GM19238 (cell line): ENCODE measurements at regions not wholly inside any gene's neighbourhood (a gene's known extent, or its start where the extent isn't known, plus 50 kb on each side); places are given as distances from the start of the nearest gene placed in this dataset.
"Not testable (repeated sequence)": the region's sequence is repeated elsewhere in the genome, so short reads cannot be mapped to it uniquely, and the experiment has no call there.

Experiments
- DNase-seq: peaks from one replicate; pipeline ENCODE4 v3.0.0; 2011; ENCODE audit warnings: low spot score; ENCODE audit not compliant: insufficient read length

GRCh38 chrX:122184791-122185190 is 999.3 kb upstream of the GRIA3 start:
- DNase-seq, result no peak

DNA sequence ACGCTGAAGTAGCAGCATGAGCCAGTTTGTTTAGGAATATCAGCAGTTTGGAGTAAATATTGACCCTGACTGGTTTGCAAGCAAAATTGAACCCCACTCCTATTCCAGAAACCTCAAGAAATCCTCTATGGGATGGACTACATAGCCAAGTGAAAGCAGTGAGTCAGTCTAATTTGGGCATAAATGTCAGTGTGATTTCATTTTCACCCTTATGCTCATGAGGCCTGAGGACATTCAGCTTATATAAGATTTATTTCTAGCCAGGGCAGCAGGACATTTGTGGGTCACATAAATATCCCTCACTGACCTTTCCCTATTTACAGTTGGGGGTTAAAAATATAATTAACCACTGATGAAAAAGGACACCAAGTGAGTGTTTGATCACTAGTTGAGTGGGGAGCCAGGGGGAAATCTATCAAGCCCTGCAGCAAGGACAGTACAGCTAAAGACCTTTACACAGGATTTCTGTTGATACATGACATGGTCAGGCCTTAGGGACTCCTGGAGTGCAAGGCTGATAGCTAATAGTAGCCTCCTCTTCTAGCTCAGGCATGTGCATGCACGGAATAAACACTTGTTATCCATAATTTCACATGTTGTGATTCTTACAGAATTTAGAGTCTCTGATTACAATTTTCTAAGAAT is 996.9 kb upstream of the GRIA3 start:
- DNase-seq, result no peak

- no peak for DNase-seq
Observed at GRCh38 chrX:122188751-122189150, 995.3 kb upstream of the GRIA3 start.

GRCh38 chrX:122196343-122196742 is 987.7 kb upstream of the GRIA3 start:
- no peak for DNase-seq

DNA sequence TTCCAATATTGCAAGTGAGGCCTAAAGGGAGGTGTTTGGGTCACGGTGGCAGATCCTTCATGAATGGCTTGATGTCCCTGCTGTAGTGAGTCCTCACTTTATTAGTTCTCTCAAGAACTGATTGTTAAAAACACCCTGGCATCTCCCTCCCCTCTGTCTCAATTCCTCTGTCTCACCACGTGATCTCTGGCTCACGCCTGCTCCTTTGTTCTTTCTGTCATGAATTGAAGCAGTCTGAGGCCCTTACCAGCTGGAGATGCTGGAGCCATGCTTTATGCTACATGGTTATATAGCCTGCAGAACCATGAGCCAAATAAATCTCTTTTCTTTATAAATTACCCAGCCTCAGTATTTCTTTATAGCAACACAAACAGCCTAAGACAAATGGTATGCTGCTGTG is 980.7 kb upstream of the GRIA3 start:
- DNase-seq, result no peak

- no peak for DNase-seq
Observed at GRCh38 chrX:122218666-122219065, 965.4 kb upstream of the GRIA3 start.

DNA sequence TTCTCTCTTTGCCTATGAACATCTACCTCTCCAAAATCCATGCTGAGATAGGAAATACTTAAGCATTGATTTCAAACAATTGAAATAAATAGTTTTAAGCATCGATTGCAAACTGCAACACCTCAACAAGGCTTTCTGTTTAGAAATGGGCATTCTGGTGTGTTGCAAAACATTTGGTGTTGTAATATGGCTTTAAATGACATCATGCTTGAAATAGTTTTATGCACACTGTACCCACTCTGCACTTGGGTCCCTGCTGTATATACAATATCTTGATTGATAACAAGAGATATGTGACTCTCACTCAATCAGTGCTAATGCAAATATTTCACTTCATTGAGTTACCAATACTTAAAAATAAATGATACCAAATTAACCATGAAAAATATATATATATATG is 964.9 kb upstream of the GRIA3 start:
- DNase-seq, result no peak

DNA sequence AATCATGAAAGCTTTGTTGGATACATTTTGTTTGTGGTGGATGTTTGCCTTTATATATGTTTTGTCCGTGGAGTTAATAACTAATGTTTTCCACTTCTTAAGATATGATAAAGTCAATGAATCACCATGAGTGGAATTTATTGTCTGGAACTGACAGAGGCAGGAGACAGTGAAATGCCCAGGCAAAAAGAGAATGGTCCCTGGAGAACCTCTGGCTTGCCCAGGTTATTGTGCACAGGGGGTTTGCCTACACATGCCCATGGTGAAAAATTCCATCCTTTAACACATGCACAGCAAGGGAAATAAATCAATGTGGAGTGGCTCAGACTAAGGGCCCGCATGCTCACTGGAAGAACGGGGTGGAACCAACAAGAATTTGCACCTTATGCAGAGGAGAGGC is 964.3 kb upstream of the GRIA3 start:
- DNase-seq, result no peak

- DNase-seq, result no peak
Observed at GRCh38 chrX:122220644-122221373, 963.3 kb upstream of the GRIA3 start.

DNA sequence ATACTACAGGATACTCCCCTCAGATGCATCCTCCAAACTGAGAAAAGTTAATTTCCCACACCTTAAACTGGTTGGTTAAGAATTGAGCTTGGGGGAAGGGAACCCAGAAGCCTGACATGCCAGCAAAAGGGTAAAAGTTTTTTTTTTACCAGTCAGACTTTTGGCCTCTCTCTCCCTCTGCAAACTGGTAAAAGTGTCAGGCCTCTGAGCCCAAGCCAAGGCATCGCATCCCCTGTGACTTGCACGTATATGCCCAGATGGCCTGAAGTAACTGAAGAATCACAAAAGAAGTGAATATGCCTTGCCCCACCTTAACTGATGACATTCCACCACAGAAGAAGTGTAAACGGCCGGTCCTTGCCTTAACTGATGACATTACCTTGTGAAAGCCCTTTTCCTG is 962.3 kb upstream of the GRIA3 start:
- DNase-seq, result not testable (repeated sequence)

- not testable (repeated sequence) for DNase-seq
Observed at GRCh38 chrX:122224137-122224536, 959.9 kb upstream of the GRIA3 start.

DNA sequence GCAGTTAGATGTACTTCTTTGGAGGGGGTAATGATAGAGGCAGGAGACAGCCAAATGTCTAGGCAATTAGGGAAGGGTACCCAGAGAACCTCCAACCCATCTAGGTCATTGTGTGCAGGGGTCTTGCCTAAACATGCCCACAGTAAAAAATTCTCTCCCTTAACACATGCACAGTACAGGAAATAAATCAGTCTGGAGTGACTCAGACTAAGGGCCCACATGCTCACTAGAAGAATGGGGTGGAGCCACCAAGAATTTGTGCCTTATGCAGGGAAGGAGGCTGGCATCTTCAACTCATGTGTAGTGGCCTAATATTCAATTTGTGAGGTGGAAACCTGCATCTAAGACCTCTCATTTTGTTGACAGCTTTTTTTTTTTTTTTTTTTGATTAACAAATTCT is 945.3 kb upstream of the GRIA3 start:
- no peak for DNase-seq

DNA sequence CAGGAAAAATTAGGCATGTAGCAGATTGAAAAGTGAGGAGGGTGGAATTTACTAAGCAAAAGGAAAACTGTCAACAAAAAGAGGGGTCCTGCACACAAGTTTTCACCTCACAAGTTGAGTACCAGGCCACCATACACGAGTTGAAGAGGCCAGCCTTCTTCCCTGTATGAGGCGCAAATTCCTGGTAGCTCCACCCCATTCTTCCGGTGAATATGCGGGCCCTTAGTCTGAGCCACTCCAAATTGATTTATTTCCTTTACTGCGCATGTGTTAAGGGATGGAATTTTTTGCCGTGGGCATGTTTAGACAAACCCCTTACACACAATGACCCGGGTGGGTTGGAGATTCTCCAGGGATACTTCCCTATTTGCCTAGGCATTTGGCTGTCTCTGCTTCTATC is 942.1 kb upstream of the GRIA3 start:
- no peak for DNase-seq

- no peak for DNase-seq
Observed at GRCh38 chrX:122244080-122244479, 940.0 kb upstream of the GRIA3 start.

GRCh38 chrX:122245175-122245574 is 938.9 kb upstream of the GRIA3 start:
- no peak for DNase-seq

DNA sequence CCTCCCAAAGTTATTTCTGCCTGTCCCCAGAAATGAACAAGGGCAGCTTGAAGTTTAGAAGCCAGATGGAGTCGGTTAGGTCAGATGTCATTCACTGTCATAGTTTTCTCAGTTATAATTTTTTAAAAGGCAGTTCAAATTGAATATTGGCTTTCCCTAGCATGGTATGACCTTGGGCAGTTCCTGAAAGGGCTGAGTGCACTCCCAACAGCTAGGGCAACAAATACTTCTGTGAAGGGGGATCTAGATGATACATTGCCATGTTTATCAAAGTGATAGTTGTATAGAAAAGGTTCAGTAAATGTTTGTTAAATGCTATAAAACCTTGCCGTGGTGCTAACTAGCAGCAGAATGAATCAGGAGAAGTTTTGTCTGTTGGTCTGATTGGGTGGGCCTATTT is 938.1 kb upstream of the GRIA3 start:
- no peak for DNase-seq

DNA sequence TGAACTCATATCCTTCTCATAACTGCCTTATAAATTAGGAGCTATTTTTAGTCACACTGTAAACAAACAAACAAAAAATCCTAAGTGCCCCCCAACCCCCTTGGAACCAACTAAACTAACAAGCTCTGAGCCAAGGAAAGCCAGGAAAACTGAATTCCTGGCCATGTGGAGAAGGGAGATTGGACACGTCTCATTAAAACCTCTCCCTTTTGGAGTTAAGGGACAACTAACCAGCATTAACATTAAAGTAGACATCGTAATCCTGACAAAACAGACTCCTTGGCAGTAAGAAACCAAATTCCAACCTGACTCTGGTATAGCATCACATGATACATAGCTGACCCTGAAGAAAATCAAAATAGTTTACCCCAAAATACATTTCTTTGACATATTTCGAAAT is 937.1 kb upstream of the GRIA3 start:
- no peak for DNase-seq

- no peak for DNase-seq
Observed at GRCh38 chrX:122248681-122249080, 935.4 kb upstream of the GRIA3 start.

DNA sequence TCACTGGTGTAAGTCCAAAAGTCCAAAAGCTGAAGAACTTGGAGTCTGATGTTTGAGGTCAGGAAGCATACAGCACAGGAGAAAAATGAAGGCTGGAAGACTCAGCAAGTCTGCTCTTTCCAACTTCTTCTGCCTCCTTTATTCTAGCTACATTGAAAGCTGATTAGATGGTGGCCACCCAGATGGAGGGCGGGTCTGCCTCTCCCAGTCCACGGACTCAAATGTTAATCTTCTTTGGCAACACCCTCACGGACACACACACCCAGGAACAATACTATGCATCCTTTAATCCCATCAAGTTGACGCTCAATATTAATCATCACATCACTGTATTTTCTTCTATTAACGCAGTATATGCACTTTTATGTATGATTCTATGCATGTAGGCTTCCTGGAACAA is 931.6 kb upstream of the GRIA3 start:
- DNase-seq, result no peak

DNA sequence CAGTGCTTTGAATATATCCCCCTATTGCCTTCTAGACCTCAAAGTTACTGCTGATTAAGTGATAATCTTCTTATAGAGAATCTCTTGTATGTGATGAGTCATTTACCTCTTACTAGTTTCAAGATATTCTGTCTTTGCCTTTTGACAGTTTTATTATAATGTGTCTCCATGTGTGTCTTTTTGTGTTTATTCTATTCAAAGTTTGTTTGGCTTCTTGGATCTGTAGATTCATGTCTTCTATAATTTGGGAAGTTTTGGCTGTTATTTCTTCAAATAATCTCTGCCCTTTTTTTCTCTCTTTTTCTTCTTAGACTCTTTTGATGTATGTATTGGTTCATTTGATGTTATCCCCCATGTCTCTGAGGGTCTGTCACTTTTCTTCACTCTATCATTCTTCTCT is 915.7 kb upstream of the GRIA3 start:
- no peak for DNase-seq

DNA sequence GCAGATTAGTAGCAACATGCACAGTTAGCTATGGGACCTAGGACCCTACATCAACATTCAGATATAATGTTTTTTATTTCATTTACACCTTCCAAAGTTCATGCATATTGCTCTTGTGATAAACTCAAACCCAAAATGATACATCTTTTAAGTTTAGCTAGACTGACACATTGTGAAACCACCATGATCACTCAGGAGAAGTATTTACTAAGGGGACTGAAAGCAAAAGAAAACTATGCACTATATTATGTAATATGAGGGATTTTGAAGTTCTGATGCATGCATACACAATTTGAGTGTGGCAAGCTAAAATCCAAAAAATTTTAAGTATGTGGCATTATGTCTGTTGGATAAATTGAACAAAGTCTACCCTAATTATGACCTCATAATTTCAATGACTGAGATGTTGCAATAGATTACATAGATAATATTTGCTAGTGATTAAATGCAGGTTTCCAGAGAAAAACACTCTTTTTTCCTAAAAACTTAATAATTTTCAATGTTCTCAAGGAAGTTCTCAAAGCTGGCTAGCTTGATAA is 914.8 kb upstream of the GRIA3 start:
- DNase-seq, result no peak

DNA sequence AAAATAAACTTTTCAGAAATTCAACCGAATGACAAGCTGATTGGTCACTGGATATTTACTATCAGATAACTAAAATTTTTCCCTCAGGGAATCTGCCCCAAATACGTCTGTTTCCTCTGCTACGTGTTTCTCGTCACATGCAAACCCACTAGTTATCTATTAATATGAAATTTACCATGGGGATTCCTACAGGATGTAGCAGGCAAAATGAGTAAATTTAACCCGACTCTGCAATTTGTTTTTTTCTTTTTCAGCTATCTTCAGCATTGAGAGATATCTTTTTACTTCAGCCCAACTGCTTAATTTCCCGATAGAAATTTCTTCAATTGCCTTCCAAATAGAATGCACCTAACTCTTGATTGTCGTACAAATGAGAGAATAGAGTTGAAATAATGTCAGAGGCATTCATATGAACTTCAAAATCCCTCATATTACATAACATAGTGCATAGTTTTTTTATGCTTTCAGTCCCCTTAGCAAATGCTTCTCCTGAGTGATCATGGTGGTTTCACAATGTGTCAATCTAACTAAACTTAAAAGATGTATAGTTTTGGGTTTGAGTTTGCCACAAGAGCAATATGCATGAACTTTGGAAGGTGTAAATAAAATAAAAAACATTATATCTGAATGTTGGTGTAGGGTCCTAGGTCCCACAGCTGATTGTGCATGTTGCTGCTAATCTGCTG is 913.1 kb upstream of the GRIA3 start:
- no peak for DNase-seq
